ENCODE measurements at regions not wholly inside any gene's neighbourhood (a gene's known extent, or its start where the extent isn't known, plus 50 kb on each side); places are given as distances from the start of the nearest gene placed in this dataset.

DNA sequence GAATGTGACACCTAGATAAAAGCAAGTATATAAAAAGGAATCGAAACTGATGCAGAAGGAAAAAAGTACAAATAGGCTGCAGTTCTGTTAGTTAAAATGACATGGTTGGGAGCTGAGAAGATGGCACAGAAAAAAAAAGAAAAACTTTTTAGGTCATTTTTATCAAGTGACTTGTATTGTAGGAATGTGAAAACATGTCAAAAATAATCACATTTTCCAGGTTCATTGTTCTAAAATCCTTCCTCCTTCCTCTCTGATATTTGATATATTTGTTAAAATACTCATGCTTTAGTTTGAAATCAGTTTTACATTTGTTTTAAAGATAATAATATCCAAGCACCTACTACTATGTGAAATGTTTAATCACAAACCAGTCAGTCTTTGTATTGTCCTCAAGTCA lies 507.9 kb downstream of the PRKD1 start:
- TF ChIP-seq POLR2A (IDR thresholded peaks at IDR 0.05; ENCODE audit: low read length) = no peak
- no peak for TF ChIP-seq GATA1 (IDR thresholded peaks at IDR 0.05; ENCODE audit: low read depth, low read length)
